ENCODE measurements at regions not wholly inside any gene's neighbourhood (a gene's known extent, or its start where the extent isn't known, plus 50 kb on each side); places are given as distances from the start of the nearest gene placed in this dataset.

GRCh38 chr4:11287055-11287454 is 141.6 kb downstream of the HS3ST1 start:
- no peaks in the 10 kb centered on the region for H3K4me1 ChIP-seq (ENCODE audit: insufficient read depth, low read length, poor library complexity, severe bottlenecking)
- POLR2A ChIA-PET (ENCODE audit: low non-redundant PET): no interaction called here
- no peak for TF ChIP-seq CTCF (conservative IDR thresholded peaks at IDR 0.05; ENCODE audit: low read depth, low read length)
- TF ChIP-seq EZH2 (IDR thresholded peaks at IDR 0.05; ENCODE audit: borderline replicate concordance, low read depth, low read length, poor library complexity, severe bottlenecking): no peak
- H3K4me3 ChIP-seq (ENCODE audit: low read depth, low read length, poor library complexity, severe bottlenecking): no peak overlapping the region
- no peaks in the 10 kb centered on the region for H3K27me3 ChIP-seq (replicated peaks; ENCODE audit: insufficient read depth, low read depth, low read length, poor library complexity)
- H3K36me3 ChIP-seq (ENCODE audit: insufficient read depth, low read length, poor library complexity, severe bottlenecking): no peaks in the 10 kb centered on the region
- CTCF ChIA-PET: no interaction called here
- intact Hi-C loops (cut with micrococcal nuclease; ENCODE audit: unreplicated experiment): no loop called here
- no TSS peak for BruUV-seq (replicated peaks)
- DNase-seq (ENCODE audit: low spot score): no peak
- H3K9me3 ChIP-seq (ENCODE audit: low read depth, low read length, poor library complexity, severe bottlenecking): peaks cover 32% of the 10 kb centered on the region
- H3K27ac ChIP-seq (ENCODE audit: low read depth, low read length, poor library complexity, severe bottlenecking): no peak overlapping the region

DNA sequence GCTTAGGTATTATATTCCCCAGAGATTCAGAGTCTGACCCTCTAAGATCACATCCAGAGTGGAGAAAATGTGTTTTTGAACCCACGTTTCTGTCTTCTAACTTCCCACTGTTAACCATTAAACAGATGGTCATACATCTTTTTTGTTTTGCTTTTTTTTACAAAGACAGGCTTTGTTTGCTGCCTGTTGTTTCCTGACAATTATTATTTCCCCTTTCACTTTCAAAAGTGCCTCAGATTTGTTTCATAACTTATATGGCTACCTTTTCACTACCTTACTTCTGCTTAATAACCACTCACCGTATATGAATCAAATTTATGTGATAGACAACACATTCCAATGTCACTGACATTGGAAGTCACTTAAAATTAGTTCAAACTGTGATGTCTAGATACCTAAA is 142.2 kb downstream of the HS3ST1 start:
- Histone ChIP-seq H3K4me3 (ENCODE audit: low read depth, low read length, poor library complexity, severe bottlenecking) (no peak overlapping the region), H3K9me3 (ENCODE audit: low read depth, low read length, poor library complexity, severe bottlenecking) (peaks cover 31% of the 10 kb centered on the region), H3K4me1 (ENCODE audit: insufficient read depth, low read length, poor library complexity, severe bottlenecking) (no peaks in the 10 kb centered on the region), H3K27me3 (replicated peaks; ENCODE audit: insufficient read depth, low read depth, low read length, poor library complexity) (no peaks in the 10 kb centered on the region), H3K27ac (ENCODE audit: low read depth, low read length, poor library complexity, severe bottlenecking) (no peak overlapping the region), H3K36me3 (ENCODE audit: insufficient read depth, low read length, poor library complexity, severe bottlenecking) (no peaks in the 10 kb centered on the region)
- BruUV-seq (replicated peaks): no TSS peak
- no peak for DNase-seq (ENCODE audit: low spot score)
- TF ChIP-seq CTCF (conservative IDR thresholded peaks at IDR 0.05; ENCODE audit: low read depth, low read length) (no peak), EZH2 (IDR thresholded peaks at IDR 0.05; ENCODE audit: borderline replicate concordance, low read depth, low read length, poor library complexity, severe bottlenecking) (no peak)
- ChIA-PET CTCF (no interaction called here), POLR2A (ENCODE audit: low non-redundant PET) (no interaction called here)
- intact Hi-C loops (cut with micrococcal nuclease; ENCODE audit: unreplicated experiment): no loop called here

GRCh38 chr4:11281720-11282119 is 147.0 kb downstream of the HS3ST1 start:
- no peak for DNase-seq (ENCODE audit: low spot score)
- H3K4me1 ChIP-seq (ENCODE audit: insufficient read depth, low read length, poor library complexity, severe bottlenecking): no peaks in the 10 kb centered on the region
- TF ChIP-seq CTCF (conservative IDR thresholded peaks at IDR 0.05; ENCODE audit: low read depth, low read length) (no peak), EZH2 (IDR thresholded peaks at IDR 0.05; ENCODE audit: borderline replicate concordance, low read depth, low read length, poor library complexity, severe bottlenecking) (no peak)
- no peaks in the 10 kb centered on the region for H3K36me3 ChIP-seq (ENCODE audit: insufficient read depth, low read length, poor library complexity, severe bottlenecking)
- H3K9me3 ChIP-seq (ENCODE audit: low read depth, low read length, poor library complexity, severe bottlenecking): peaks cover 10% of the 10 kb centered on the region
- intact Hi-C loops (cut with micrococcal nuclease; ENCODE audit: unreplicated experiment): no loop called here
- H3K27me3 ChIP-seq (replicated peaks; ENCODE audit: insufficient read depth, low read depth, low read length, poor library complexity): no peaks in the 10 kb centered on the region
- ChIA-PET POLR2A (ENCODE audit: low non-redundant PET) (no interaction called here), CTCF (no interaction called here)
- no TSS peak for BruUV-seq (replicated peaks)
- H3K27ac ChIP-seq (ENCODE audit: low read depth, low read length, poor library complexity, severe bottlenecking): no peak overlapping the region
- H3K4me3 ChIP-seq (ENCODE audit: low read depth, low read length, poor library complexity, severe bottlenecking): no peak overlapping the region

All from A673 (cell line).